WI38 (cell line): ENCODE measurements at regions not wholly inside any gene's neighbourhood (a gene's known extent, or its start where the extent isn't known, plus 50 kb on each side); places are given as distances from the start of the nearest gene placed in this dataset.

ENCODE experiments used
- H3K4me3 ChIP-seq: 2 replicates; pipeline ENCODE4 v1.5.1; 2011; ENCODE audit warnings: low read depth, mild to moderate bottlenecking, control low read depth, low read length
- CTCF ChIP-seq: IDR thresholded peaks from 2 replicates; pipeline ENCODE4 v1.5.1; 2012; ENCODE audit warnings: low read depth, mild to moderate bottlenecking, control low read depth, low read length

GRCh38 chr11:80477178-80477577, 1036.3 kb upstream of the TENM4 start:
- no peak overlapping the region for H3K4me3 ChIP-seq
- no peak for TF ChIP-seq CTCF

DNA sequence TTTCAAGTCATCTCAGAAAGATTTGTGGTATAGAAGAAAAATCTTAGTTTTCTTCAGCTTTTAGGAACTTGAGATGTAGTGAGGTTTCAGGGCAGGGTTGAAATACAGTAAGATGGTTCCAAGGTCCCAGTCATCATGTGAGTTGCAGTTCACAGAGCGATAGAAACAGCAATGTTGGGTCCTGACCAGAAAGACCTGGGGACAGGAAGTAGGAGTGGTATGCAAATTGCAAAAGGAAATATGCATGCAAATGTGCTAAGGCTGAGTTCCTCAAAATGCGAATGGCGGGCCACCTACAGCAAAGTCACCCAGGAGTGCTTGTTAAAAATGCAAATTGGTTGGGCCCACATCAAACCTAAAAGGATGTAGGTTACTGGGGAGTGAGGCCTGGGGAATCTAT, 1032.7 kb upstream of the TENM4 start:
- TF ChIP-seq CTCF = no peak
- no peak overlapping the region for H3K4me3 ChIP-seq

- TF ChIP-seq CTCF = no peak
- no peak overlapping the region for H3K4me3 ChIP-seq
Observed at GRCh38 chr11:80469871-80470270, 1029.0 kb upstream of the TENM4 start.

DNA sequence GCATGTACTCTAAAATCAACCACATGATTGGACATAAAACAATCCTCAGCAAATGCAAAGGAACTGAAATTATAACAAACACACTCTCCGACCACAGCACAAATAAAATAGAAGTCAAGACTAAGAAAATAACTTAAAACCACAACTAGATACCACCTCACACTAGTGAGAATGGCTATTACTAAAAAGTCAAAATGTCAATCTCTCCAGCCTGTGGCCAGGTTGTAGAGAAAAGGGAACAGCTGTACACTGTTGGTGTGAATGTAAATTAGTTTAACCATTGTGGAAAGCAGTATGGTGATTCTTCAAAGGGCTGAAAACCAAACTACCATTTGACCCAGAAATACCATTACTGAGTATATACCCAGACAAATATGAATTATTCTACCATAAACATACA, 1025.7 kb upstream of the TENM4 start:
- H3K4me3 ChIP-seq = no peak overlapping the region
- TF ChIP-seq CTCF = no peak

GRCh38 chr11:80462211-80462610, 1021.4 kb upstream of the TENM4 start:
- no peak overlapping the region for H3K4me3 ChIP-seq
- TF ChIP-seq CTCF = no peak

DNA sequence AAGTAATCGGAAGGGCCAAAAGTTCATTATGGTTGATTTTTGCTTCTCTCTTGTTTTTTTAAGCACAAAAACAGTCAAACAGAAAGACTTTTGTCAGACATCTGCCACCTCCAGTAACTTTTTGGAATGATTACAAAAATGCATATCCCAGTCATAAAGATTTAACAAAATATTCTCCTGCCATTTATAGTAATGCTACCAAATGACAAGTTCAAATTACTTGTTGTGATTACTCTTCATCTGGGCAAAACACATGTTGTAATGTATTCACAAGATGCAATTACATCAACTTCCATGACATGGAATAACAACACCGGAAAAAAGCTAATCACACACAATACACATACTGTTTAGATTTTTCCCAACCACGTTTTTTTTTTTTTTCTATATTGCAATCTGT, 1017.5 kb upstream of the TENM4 start:
- no peak for TF ChIP-seq CTCF
- H3K4me3 ChIP-seq = no peak overlapping the region

- no peak for TF ChIP-seq CTCF
- no peak overlapping the region for H3K4me3 ChIP-seq
Observed at GRCh38 chr11:80457823-80458222, 1017.0 kb upstream of the TENM4 start.

- TF ChIP-seq CTCF = no peak
- H3K4me3 ChIP-seq = no peak overlapping the region
Observed at GRCh38 chr11:80455818-80456217, 1015.0 kb upstream of the TENM4 start.
